Keratinocyte (primary cell): ENCODE measurements at regions not wholly inside any gene's neighbourhood (a gene's known extent, or its start where the extent isn't known, plus 50 kb on each side); places are given as distances from the start of the nearest gene placed in this dataset.

Source experiments
- DNase-seq: peaks from one replicate; pipeline ENCODE4 v3.0.0-alpha.2; 2011; ENCODE audit warnings: low read depth, missing footprints, low spot score
- FAIRE-seq: peaks from 2 replicates; lab custom pipeline; 2011; peaks lifted over from hg19 to GRCh38; lab: Jason Lieb, UNC
- H2AFZ ChIP-seq: 2 replicates; pipeline ENCODE4 v1.6.0; 2012; ENCODE audit warnings: low read length, control low read depth, inconsistent platforms; ENCODE audit not compliant: control insufficient read depth
- H3K27ac ChIP-seq: 2 replicates; pipeline ENCODE4 v1.5.1; 2011; ENCODE audit warnings: low read length; ENCODE audit not compliant: control insufficient read depth, insufficient read depth
- H3K27me3 ChIP-seq: 3 replicates; pipeline ENCODE4 v1.6.0; 2011; ENCODE audit warnings: low read length; ENCODE audit not compliant: control insufficient read depth, insufficient read depth; ENCODE audit errors: extremely low read depth
- H3K36me3 ChIP-seq, 2 experiments: 2 replicates in 1 of 2; 3 replicates in 1 of 2; pipeline ENCODE4 v1.5.1; 2011; ENCODE audit warnings: low read length in 2 of 2, mild to moderate bottlenecking in 1 of 2; ENCODE audit not compliant: control insufficient read depth in 2 of 2, insufficient read depth in 2 of 2; ENCODE audit errors: extremely low read depth in 1 of 2
- H3K4me1 ChIP-seq: 3 replicates; pipeline ENCODE4 v1.5.1; 2011; ENCODE audit warnings: low read length; ENCODE audit not compliant: control insufficient read depth, insufficient read depth; ENCODE audit errors: extremely low read depth
- H3K4me2 ChIP-seq: 3 replicates; pipeline ENCODE4 v1.6.0; 2011; ENCODE audit warnings: low read depth, low read length; ENCODE audit not compliant: control insufficient read depth, insufficient read depth; ENCODE audit errors: extremely low read depth
- H3K4me3 ChIP-seq, 3 experiments: fragments of 200-600 bp in 1 of 3; sonication (generic) in 1 of 3; 2 replicates in 2 of 3; 3 replicates in 1 of 3; pipeline ENCODE4 v1.5.1; 2011 to 2016; ENCODE audit warnings: low read length in 3 of 3, mild to moderate bottlenecking in 3 of 3, control low read depth in 2 of 3, inconsistent platforms in 1 of 3, low read depth in 1 of 3, mixed read lengths in 1 of 3, mixed run types in 1 of 3, moderate library complexity in 1 of 3; ENCODE audit not compliant: control insufficient read depth in 2 of 3, insufficient read depth in 2 of 3; ENCODE audit errors: extremely low read depth in 1 of 3
- H3K79me2 ChIP-seq: 2 replicates; pipeline ENCODE4 v1.6.0; 2012; ENCODE audit warnings: low read length; ENCODE audit not compliant: control insufficient read depth, insufficient read depth
- H3K9ac ChIP-seq: 3 replicates; pipeline ENCODE4 v1.6.0; 2011; ENCODE audit warnings: low read length; ENCODE audit not compliant: control insufficient read depth, insufficient read depth; ENCODE audit errors: extremely low read depth
- H3K9me1 ChIP-seq: 3 replicates; pipeline ENCODE4 v1.6.0; 2011; ENCODE audit warnings: low read length; ENCODE audit not compliant: control insufficient read depth, insufficient read depth; ENCODE audit errors: extremely low read depth
- H3K9me3 ChIP-seq: 2 replicates; pipeline ENCODE4 v1.5.1; 2012; ENCODE audit warnings: low read depth, low read length; ENCODE audit not compliant: control insufficient read depth
- H4K20me1 ChIP-seq: 3 replicates; pipeline ENCODE4 v1.6.0; 2011; ENCODE audit warnings: low read length; ENCODE audit not compliant: control insufficient read depth, insufficient read depth; ENCODE audit errors: extremely low read depth
- EZH2 ChIP-seq: IDR thresholded peaks from one replicate; pipeline ENCODE4 v1.6.1; 2012; ENCODE audit warnings: inconsistent platforms, mild to moderate bottlenecking, low read length, moderate library complexity
- dilution Hi-C: fragments of 300-500 bp; cut with MboI; formaldehyde crosslinking; loops from one replicate; pipeline ENCODE4 v1.7.0; 2020; ENCODE audit warnings: low sequenced_read_pairs; ENCODE audit not compliant: extremely low pct_ligation_motif_present
- TF ChIP-seq, protein P1 (sequence below), 3 experiments: IDR thresholded peaks in 1 of 3; conservative IDR thresholded peaks in 1 of 3; optimal IDR thresholded peaks in 1 of 3; 2 replicates in 2 of 3; 3 replicates in 1 of 3; pipeline versions ENCODE3 to v1.5.1; 2011; ENCODE audit warnings: low read length in 3 of 3, mild to moderate bottlenecking in 3 of 3, moderate library complexity in 2 of 3, control low read depth in 1 of 3, inconsistent platforms in 1 of 3; ENCODE audit not compliant: insufficient read depth in 2 of 3; ENCODE audit errors: extremely low read depth in 1 of 3

DNA sequence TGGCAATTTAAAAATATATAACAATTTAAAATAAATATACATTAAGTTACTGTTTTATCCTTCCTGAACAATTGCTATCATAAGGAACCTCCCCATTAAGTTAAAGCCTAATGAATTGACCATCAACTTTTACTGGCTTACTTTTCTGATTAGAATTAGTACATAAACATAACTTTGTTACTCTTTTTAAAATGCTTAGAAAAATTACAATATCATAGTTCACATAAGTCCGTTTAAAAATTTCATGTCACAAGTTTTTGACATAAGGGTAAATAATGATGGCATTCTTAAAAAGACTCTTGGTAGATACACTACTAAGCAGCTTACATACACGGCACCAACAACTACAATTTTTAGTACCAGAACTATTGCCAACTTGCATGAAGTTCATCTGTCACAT lies 1308.6 kb downstream of the FSCB start:
- Histone ChIP-seq H3K4me3 (no peak overlapping the region), H3K4me1 (no peaks in the 10 kb centered on the region), H3K9me1 (no peaks in the 10 kb centered on the region), H4K20me1 (no peaks in the 10 kb centered on the region), H3K79me2 (no peaks in the 10 kb centered on the region), H3K4me2 (no peak overlapping the region), H3K27me3 (no peaks in the 10 kb centered on the region), H3K36me3 (no peaks in the 10 kb centered on the region), H2AFZ (no peak overlapping the region), H3K9ac (no peak overlapping the region), H3K9me3 (no peaks in the 10 kb centered on the region), H3K27ac (no peak overlapping the region)
- TF ChIP-seq, protein P1, sequence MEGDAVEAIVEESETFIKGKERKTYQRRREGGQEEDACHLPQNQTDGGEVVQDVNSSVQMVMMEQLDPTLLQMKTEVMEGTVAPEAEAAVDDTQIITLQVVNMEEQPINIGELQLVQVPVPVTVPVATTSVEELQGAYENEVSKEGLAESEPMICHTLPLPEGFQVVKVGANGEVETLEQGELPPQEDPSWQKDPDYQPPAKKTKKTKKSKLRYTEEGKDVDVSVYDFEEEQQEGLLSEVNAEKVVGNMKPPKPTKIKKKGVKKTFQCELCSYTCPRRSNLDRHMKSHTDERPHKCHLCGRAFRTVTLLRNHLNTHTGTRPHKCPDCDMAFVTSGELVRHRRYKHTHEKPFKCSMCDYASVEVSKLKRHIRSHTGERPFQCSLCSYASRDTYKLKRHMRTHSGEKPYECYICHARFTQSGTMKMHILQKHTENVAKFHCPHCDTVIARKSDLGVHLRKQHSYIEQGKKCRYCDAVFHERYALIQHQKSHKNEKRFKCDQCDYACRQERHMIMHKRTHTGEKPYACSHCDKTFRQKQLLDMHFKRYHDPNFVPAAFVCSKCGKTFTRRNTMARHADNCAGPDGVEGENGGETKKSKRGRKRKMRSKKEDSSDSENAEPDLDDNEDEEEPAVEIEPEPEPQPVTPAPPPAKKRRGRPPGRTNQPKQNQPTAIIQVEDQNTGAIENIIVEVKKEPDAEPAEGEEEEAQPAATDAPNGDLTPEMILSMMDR (optimal IDR thresholded peaks at IDR 0.05 in 1 of 3, IDR thresholded peaks at IDR 0.05 in 1 of 3, conservative IDR thresholded peaks at IDR 0.05 in 1 of 3; ENCODE audit: extremely low read depth in 1 of 3, insufficient read depth in 2 of 3, low read length in 3 of 3): no peak
- TF ChIP-seq EZH2: no peak
- FAIRE-seq (no peak), DNase-seq (no peak)
- dilution Hi-C loops: no loop called here

DNA sequence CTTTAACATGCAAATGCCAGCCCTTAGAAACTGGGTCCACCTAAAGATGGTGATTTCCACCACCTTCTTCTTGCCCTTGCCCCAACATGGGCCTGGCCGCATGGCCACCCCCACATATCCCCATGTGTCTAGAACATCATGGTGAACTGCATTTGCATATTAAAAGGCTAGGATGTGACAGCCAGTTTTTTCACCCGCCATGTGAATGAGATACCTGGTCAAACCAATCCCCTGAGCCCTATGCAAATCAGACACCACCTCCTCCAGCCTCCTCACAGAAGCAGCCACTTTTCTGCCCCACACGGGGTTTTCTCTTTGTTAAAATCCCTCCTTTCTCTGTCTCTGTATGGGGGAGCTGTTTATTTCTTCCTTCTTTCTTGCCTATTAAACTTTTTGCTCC lies 1322.5 kb downstream of the FSCB start:
- Histone ChIP-seq H3K9me1 (no peaks in the 10 kb centered on the region), H3K9me3 (no peaks in the 10 kb centered on the region), H3K27ac (no peak overlapping the region), H3K36me3 (no peaks in the 10 kb centered on the region), H2AFZ (no peak overlapping the region), H4K20me1 (no peaks in the 10 kb centered on the region), H3K27me3 (no peaks in the 10 kb centered on the region), H3K9ac (no peak overlapping the region), H3K4me3 (no peak overlapping the region), H3K79me2 (no peaks in the 10 kb centered on the region), H3K4me2 (no peak overlapping the region), H3K4me1 (no peaks in the 10 kb centered on the region)
- no peak for DNase-seq
- dilution Hi-C loops: no loop called here
- TF ChIP-seq EZH2: no peak
- TF ChIP-seq, protein P1 (optimal IDR thresholded peaks at IDR 0.05 in 1 of 3, IDR thresholded peaks at IDR 0.05 in 1 of 3, conservative IDR thresholded peaks at IDR 0.05 in 1 of 3; ENCODE audit: extremely low read depth in 1 of 3, insufficient read depth in 2 of 3, low read length in 3 of 3): no peak
- no peak for FAIRE-seq
